NCI-H510A (cell line): ENCODE measurements at regions not wholly inside any gene's neighbourhood (a gene's known extent, or its start where the extent isn't known, plus 50 kb on each side); places are given as distances from the start of the nearest gene placed in this dataset.

Experiments used
- DNase-seq: peaks from one replicate; lab custom pipeline; 2025; lab: John Stamatoyannopoulos, UW

DNA sequence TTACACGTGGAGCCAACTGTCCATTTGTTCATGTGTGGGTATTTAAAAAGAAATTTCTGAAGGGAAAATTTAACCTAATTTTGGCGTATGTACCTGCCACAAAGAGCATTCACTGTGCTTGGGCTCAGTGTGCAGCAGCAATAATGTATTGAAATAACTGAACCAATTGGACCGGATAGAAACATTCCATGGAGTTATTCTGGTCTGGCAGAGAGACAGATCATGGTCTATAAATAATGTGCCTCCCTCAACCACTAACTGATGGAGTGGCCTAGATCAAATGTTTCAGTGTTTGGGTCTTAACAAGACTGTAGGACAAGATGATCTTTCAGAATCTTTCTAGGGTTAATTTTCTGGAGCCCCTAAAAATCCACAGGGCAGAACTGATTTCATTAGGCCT, 469.7 kb downstream of the PRELID2 start:
- DNase-seq = no peak

DNA sequence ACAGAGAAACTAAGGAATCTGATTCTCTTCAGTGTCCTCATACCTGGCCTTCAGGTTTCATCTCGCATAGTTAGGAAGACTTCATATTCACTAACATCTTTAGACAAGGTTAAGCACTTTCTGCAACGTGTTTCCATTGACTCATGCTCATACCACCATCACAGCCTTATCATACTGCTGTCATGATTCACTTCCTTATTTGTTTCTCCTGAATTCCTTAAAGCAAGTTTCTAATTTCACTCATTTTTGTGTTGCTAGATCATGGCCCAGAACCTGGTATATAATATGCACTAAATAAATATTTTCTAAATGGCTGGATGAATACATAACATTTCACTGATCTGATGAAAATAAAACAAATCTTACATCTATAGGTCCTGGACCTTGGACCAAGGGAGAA, 472.9 kb downstream of the PRELID2 start:
- no peak for DNase-seq

DNA sequence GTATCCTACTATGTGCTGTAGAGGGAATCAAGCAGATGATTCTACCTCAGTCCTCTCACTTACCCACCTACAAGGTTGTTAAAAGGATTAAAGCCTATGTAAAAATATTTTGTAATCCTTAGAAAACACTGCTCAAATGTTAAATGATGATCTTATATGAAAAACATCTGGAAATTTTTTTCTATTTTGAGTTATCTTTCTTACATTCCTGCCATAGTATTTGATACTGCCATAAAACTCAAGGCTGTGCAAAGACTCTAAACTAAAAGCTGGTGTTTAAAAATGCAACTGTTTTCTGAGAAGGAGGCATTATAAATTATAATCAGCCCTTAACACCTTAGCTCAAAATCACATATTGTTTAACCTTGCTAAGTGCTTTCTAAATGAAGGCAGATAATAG, 474.2 kb downstream of the PRELID2 start:
- DNase-seq = no peak

DNA sequence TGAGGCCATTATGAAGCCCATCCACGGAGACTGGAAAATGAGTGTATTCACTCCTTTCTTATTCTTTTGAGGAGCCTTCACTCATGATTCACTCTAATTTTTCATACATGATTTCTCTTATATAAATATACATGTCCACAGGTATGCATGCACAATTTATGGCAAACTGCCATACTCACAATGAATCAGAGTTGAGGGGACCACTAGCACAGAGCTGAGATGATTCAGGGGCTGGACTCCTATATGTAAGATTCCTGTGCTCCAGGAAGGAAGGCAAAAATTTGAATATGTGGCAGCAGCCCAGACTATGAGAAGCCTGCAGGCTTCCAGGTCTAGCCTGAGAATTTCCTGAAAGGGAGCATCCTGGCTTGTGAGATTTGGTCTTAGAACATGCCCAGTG, 484.6 kb downstream of the PRELID2 start:
- DNase-seq = no peak

DNA sequence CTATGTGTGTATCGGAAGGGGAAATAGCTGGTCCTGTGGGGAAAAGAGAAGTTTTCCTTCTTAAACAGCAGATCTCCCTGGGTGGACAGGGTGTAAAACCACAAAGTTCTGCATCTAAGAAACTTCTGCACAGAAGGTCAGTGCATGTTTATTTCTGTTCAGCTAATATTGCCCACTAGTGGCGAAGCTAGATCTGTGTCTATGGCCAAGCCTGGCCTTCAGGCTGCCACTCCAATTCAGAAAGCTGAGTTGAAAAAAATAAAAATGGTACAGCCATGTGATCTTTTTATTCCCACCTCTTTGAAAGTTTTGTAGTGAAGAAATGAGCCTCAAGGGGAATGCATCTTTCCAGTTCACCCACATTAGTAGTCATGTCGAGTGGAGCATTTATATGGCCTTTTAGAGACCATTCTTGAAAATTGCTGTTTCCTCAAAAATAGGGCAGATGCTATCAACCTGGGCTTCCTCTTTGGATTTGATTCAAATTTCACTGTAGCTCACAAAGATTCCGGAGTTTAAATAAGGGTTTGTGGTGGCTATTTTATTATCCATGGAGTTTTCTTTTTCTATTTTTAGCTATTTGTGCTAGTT, 488.0 kb downstream of the PRELID2 start:
- no peak for DNase-seq

DNA sequence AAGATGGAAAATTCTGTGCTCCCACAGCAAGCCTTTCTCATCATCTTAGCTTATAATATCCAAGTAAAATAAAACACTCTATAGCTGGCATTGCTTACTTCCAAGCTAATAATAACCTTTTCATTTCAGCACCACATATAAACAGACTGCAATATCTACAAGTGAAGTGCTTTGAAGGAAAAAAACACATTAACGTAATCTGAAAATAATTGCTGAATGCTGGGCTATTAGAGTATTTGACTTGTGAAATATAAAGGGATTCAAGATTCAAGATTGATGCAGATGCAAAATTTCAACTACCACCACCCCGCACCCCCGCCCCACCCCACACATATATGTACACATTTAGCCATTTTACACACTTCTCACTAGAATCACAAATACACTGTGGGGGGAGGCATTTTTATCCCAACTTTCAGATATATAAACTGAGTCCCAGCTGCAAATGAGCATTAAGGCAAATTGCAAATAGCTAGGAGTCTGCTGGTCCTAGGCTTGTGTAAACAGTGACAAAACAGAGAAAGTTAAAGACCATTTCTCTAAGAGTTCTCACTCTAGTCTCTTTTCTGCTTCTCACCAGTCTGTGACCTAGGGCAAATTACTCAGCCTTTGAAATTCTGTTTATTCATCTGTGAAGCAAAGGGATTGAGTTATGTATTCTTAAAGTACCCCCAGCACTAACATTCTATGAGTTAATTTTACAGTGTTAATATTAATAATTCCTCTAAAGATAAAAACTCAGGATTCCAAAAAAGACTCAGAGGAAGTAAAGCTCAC, 489.4 kb downstream of the PRELID2 start:
- DNase-seq = no peak

DNA sequence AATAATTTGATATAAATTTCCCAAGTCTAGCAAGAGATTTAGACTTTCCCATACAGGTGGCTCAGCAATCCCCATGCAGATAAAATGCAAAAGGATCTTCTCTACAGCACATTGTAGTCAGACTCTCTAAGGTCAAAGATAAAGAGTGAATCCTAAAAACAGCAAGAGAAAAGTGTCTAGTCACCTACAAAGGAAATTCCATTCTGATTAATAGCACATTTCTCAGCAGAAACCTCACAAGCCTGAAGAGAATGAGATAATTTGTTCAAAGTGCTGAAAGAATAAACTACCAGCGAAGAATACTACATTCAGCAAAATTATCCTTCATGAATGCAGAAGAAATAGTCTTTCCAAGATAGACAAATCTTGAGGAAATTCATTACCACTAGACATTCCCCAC, 493.3 kb downstream of the PRELID2 start:
- no peak for DNase-seq

DNA sequence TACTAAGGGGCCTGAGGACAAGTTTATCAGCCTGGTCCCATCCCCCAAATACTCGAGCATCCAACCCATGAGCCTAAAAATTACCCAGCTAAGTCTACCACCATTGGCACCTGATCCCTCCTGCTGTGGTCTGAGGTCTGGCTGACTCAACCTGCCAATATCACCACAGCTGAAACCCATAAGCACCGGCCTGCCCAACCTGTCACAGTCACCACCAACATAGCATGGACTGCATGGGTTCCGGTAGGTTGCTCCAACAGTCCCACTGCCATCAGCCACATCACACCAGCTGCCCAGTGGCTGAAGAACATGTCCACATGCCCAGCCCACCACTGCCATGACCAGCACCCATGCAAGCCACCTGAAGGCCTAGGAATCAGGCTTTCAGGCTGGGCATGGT, 495.0 kb downstream of the PRELID2 start:
- DNase-seq = no peak

DNA sequence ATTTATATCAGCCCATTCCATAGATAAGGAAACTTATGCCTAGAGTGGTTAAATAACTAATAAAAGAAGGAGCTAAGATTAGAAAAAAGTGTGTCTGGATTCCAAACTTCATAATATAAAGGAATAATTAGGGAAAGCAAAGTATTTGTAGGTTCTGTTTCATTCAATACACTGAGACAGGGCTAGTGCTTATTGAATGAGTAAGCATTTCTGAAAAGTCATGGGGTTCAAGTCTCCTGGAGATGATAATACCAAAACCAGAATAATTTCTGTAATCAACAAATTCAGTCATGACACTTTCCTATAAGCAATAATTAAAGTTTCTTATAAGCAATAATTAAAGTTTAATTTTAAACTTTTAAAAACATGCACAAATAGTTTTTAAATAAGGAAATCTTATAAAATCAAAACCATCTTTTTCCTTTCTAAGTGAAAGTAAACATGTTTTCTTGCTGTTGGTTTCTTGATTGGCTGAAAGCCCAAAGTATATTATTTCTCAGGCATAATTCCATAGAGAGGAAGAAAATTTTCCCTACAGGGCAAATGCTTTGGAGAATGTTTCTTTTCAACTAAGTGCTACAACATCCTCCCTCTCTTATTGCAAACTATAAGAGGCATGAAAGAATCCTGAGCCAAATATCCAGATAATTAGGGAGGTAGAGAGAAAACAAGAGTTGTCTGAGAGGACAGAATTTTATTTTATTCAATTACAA, 510.2 kb downstream of the PRELID2 start:
- DNase-seq = no peak

DNA sequence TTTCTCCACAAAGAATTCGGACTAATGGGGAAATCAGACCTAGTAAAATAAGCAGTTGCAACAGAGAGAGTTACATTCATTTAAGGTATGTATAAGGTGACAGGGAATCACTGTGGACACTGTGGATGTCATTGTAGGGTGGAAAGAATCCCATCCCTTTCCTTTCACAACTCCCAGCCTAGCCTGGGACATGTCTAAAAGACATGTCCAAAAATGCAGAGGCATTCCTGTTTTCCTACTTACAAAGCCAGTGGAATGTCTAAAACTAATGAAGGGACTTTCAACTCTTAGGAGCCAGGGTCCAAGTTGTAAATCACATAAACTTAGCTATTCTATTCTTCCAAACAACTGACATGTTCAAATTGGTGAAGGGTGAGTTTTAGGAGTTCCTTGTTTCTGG, 511.0 kb downstream of the PRELID2 start:
- no peak for DNase-seq

DNA sequence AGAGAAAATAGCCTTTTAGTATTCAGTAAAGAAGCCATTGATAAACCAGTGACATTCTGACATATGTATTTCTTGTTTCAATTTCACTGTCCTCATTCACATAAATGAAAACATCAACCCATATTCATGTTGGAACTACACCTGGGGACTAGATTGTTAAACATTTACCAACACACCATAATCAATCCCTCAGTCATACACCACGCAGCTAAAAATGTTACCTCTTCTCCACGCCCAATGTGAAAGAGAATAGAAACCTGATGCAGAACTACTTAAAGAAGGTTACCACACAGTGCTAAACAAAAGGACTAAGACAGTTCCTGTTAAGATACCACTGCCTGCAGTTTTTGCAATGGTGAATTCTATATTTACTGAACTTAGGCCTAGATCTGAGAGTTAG, 518.9 kb downstream of the PRELID2 start:
- no peak for DNase-seq

DNA sequence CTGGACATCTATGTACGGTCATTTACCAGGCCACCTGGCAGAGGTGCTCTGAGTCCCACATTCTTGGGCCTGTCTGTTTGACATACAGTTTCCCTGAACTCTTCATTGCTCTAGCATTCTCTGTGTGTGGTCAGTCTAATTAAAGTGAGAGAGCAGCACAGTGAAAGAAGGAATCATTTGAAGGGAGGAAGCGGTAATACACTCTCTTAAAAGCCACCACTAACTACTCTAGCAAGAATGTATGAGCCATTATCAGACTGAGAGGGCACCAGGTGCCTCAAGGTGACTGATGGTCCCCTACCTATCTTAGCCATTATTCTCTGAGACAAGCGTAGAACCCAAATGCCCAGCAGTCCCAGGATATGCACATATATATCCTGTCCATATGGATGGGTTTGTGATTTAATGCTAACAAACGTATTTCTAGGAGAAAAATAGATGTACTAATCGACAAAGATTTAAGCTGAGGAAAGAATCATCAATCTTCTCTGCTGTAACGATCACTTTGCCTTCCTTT, 527.2 kb downstream of the PRELID2 start:
- no peak for DNase-seq

DNA sequence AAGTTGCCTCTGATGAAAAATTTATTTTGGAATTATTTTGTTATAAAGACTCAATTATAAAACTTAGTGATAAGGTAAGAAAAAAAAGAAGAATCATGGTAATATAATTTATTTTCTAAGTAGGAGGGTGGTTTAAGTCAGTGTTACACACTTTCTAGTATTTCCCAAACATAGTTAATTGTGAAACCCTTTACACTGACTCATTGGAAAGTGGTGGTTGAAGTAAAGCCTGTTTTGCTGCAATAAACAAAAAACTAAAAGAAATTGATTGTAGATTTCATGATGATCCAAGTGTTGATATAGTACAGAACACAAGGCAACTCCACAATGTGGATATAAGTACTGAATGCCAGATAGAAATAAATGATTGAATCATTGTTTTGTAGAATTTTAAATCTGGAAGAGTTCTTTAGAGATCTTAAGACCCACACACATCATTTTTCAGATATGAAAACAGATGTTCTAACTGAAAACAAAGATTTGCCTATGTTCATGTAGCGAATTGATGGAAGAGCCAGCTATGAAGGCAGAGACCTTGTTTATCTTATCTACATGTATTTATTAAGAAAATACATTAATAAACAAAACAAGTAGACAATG, 539.8 kb downstream of the PRELID2 start:
- DNase-seq = no peak

DNA sequence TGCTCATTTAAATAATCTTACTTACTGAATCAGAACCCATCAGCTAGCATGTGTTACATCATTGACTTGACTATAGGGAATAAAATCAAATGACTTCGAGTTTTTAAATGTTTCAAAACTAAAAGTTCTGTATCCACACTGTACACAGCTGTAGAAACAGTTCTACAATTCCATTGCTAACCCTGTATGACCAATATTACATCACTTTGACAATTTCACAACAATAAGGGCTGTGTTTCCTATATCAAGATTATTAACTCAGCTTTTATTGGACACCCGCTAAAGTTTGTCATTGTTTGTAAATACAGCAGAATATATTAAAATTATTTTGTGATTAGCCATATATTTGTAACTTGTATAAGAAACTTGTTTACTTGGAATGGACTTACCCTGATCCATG, 540.8 kb downstream of the PRELID2 start:
- DNase-seq = no peak

DNA sequence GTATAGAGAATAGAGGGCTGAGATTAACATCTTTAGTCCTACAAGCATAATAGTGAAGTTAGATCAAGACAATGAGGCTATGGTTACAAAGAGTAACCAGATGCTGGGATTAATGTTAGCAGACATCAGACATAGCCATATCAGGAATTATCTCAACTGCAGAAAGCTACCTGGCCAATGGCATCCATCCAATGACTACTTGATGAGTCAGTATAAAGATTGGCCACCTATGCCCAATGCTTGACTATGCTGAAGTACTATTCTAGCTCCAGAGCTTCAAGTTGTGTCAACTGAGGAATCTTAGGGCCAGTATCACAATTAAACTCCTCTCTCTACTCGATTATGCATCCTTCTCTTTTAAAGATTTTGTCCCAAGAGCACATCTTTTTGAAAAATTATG, 541.4 kb downstream of the PRELID2 start:
- no peak for DNase-seq

DNA sequence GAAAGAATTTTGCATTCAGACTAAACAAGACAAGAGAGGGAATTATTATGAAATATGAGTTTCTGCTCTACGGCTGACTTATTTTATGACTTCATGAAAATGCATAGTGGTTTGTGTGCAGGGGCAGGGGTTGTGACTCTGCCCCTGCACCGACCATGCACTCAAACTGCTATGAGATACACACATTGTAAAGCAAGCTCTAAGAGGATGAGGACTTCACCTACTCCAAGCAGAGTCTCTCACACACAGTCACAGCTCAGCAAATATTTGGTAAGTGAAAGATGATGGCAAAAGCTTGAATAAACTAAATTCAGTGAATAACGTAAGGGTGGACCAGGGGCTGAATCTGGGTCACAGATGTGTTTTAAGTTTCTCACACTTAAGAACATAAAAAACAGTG, 542.9 kb downstream of the PRELID2 start:
- no peak for DNase-seq

DNA sequence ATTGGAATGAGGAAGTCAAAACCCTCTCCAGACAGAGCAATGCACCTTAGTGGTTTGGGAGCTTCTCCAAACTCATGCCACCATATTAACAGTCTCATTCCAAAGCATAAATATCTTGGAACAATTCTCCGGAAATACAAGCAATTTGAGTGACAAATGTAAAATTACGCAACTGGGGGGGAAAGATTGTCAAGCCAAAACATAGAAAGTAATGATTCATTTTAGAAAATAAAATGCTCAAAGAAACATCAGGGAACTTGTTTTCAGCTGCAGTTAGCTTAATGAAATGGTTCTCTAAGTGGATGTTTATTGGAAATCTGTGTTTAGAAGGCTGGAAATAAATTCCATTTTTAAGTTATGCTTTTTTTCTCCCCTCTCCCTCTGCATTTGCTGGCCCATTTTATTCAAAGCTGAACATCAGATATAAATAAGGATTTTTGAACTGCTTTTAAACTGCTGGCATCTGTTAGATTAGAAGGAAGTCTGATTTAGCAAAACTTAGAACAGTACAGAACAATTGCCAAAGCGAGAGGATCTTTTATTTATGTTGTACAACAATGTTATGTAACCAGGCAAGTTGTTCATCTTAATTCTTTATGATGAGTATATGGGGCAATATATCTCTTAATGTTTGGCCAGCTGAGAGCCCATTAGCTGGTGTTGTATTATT, 551.9 kb downstream of the PRELID2 start:
- DNase-seq = no peak

DNA sequence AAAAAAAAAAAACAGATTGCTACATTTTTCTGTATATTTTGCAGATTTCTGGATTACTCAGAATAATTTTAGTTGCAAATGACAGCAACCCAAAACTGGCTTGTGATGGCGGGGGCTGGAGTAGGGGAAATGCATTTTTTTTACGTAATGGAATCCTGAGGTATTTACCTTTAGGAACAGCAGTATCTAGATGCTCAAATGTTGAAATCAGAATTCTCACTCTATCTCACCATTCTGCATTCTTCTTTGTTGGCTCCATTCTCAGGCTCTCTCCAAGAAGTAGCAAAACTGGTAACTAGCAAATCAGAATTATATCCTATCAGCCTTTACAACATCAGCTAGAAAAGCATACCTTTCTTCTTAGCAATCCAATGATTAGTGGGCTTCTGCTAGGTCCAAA, 554.3 kb downstream of the PRELID2 start:
- DNase-seq = no peak

DNA sequence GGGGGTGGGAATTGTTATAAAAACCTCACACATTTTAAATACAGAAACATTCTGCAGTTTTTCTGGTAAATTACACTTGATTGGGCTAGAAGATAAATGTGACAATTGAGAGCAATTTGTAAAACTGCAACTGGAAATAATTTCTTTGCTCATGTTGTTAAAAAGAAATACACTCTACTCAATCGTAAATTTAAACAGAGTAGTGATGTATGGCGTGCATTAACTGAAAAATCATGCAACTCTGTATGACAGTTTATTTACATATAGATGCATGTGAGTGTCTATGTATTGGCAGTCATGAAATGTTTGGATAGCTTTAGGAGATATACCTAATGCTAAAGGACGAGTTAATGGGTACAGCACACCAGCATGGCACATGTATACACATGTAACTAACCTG, 554.9 kb downstream of the PRELID2 start:
- DNase-seq = no peak

DNA sequence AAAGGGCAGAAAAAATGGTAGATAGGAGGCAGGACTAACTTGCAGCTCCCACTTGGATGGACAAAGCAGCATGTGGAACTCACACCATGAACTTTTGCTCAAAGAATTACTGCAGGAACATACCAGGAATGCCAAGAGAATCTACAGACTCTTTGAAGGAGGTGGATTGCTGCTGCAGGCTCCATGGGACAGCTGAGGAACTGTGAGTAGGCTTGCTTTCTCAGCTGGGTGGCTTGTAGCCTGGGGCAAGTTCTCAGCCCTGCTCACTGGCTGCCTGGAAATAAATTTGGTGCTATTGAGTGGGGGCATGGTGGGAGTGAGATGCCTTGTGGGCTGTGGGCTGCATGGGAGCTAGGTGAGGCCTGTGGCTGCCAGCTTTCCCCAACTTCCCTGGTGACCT, 574.5 kb downstream of the PRELID2 start:
- DNase-seq = no peak

DNA sequence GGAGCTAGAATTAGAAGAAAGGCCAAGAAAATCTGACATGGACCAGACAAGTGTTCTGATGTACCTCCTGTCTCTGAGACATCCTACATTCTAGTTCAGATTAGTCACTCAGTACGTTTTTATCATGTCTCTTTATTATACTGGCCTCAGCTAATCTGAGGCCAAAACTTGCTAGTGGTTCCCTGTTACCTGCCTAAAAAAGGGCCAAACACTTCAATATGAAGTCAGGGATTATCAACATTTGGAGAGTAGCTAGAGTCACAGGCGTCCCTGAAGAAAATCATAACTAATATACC, 587.4 kb downstream of the PRELID2 start:
- no peak for DNase-seq

DNA sequence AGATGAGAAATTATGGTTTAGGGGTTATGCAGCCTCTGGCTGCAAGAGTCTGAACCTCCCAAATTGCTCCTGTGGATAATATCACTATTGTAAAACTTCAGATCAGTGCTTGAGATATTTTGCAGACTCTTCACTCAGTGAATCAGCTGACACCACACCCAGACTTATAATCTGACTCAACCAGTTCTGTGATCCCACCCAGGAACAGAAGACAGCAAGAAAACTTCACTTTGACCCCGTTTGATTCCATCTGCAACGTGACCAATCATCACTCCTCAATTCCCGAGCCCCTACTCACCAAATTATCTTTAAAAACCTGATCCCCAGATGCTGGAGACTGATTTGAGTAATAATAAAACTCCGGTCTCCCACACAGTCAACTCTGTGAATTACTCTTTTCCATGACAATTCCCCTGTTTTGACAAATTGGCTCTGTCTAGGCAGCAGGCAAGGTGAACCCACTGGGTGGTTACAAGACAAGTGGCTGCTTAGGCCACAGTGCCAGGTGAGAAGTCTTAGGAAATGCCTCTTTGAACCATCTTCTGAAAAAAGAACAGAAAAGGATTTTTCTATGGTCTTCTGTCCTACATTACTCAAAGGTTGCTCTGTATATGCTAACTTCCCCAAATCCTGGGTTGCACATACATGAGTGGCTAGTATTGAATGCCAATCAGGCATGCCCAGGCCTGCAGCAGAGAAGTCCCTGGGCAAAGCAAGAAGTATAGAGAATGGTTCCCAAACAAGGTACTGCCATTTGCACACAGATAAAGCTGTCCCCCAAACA, 588.0 kb downstream of the PRELID2 start:
- no peak for DNase-seq
